GM19463 (cell line): ENCODE measurements at regions not wholly inside any gene's neighbourhood (a gene's known extent, or its start where the extent isn't known, plus 50 kb on each side); places are given as distances from the start of the nearest gene placed in this dataset.
"Not testable (repeated sequence)": the region's sequence is repeated elsewhere in the genome, so short reads cannot be mapped to it uniquely, and the experiment has no call there.

ENCODE experiments used
- ATAC-seq: cut with Tn5 transposase; IDR thresholded peaks from one replicate; pipeline ENCODE4 v1.9.1; 2021; ENCODE audit warnings: mild to moderate bottlenecking, moderate library complexity; ENCODE audit not compliant: unreplicated experiment

DNA sequence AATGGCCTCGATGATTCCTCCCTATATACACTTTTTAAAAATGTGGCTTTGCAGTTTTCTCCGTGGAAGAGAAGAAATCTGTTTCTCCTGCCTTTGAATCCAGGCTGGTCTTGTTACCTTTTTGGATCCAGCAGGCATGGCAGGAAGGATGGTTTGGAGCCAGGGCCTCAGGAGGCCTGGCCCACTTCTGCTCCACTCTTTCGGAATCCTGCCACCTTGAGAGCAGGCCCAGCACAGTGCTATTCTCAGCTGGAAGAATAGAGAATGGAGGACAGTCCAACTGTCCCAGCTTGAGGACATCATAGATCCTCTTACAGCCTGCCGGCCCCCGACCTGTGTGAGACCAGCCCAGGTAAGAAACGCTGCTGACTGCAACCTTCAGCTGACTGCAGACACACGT, 421.5 kb downstream of the FUT8 start:
- ATAC-seq, result no peak

DNA sequence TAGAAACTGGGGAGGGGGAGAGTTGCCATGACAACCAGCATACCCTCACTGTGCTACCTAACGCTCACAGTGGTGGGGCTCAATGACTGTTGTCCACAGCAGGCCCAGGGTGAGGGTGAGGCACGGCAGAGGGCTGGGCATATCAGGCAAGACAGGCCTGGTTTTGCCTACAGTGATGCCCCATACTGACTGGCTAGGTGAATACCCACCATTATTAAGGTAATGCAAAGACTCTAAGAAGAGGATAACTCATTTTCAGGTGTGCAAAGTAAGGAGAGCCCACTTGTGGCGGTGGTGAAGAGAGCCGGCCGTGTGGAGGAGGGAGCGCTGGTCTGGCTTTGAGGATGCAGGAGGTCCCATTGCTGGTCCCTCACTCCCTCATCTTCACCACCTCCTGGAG, 422.3 kb downstream of the FUT8 start:
- no peak for ATAC-seq

DNA sequence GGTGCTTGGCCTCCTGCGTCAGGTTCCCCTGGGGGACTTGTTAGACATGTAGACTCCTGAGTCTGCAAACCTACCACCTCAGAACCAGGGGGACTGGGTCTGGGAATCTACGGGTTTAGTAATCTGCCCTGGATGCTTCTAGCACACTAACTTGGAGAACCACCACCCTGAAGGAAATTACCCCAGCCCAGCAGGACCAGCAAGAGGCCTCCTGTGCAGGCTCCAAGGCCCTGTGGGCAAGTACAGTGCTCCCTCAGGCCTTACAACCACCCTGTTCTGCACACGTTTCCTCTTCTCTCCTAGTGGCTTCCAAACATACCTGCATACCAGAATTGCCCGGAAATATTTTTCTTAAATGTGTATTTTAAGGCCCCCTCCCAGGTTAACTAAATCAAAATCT, 423.0 kb downstream of the FUT8 start:
- ATAC-seq, result no peak

DNA sequence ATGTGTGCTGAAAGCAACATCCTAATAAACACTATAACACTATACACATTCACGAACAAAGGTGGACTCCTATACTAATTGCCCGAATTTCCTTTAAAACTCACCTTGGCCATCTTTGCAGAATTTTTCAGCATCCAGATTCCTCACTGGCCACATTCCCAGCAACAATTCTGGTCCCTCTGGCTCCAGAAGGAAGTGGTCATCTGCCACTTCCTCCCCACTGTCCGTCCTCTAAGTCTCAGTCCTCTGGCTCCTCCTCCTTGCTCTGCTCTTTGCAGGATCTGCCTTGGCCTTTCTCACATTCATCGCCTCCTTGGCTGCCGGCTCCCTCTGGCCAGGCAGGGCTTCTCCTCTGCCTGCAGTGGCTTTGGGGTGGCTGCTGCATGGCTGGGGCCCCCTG, 426.0 kb downstream of the FUT8 start:
- no peak for ATAC-seq

DNA sequence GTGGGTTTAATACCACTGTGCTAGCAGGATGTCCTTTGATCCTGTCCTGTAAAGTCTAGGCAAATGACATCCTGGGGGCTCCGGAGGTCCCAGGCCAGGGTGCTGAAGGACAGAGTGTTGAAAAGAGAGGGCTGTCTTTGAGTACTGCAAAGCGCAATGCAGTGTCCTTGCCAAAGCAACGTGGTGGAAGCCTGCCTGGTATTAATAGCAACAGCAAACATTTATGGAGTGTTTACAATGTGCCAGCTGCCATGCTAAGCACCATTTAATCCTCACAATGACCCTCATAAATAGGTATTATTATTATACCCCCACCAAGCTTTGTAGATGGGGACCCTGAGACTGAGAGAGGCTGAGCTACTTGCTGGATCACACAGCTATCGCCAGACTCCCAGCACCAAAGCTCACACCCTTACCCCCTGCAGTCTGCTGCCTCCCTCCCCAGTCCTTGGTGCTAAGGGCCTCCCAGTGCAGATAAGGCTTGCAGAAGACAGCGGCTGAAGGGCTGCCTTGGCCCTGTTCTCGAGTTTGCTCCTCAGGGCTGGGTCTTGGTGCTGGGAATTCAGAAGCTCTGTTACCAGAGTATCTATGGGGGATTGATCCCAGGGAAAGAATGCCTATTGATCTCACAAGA, 427.7 kb downstream of the FUT8 start:
- no peak for ATAC-seq

DNA sequence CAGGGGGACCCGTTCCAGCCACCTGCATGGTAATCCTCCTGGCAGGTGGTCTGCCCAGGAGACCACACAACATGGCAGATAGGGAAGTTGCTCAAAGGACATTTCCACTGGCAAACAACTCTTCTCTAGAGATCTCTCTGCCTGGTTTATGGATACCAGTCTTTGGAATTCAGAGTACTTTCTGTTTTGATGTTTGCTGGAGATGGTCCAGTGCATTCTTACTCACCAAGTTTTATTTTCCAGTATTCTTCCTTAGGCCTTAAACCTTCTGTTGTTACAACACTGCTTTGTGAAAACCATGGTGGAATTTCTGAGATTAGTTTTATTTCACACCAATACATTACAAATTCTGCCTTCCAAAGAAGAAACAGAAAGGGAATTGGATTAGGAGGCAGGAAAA, 428.3 kb downstream of the FUT8 start:
- ATAC-seq, result no peak

DNA sequence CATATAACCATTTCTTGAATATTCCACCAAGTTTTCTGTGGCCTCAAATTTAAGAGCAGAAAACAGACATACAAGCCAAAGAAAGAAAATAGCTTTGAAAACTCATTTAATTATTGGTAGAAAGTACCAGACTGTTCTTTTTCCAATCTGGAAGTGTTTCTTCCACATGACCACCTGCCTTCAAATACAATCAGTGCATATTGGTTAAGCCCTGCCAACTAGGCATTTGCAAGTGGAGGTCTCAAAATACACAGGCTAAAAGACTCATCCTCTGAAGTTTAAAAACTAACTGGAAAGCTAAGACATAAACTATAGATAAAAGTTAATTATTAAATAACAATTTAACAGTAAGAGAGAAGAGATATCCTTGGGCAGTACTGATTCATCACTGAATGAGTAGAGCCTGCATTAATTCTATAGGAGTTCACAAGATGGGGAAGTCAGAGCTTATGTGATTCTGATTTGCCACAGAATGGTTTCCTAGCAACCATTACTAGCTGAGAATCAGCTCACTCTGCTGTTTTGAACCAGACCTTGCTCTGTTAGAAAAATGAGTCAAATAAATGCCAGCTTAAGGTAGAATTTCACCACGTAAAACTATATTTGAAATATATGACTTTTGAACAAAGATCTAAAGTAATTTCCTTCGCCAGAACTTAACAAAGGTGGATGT, 433.8 kb downstream of the FUT8 start:
- no peak for ATAC-seq

DNA sequence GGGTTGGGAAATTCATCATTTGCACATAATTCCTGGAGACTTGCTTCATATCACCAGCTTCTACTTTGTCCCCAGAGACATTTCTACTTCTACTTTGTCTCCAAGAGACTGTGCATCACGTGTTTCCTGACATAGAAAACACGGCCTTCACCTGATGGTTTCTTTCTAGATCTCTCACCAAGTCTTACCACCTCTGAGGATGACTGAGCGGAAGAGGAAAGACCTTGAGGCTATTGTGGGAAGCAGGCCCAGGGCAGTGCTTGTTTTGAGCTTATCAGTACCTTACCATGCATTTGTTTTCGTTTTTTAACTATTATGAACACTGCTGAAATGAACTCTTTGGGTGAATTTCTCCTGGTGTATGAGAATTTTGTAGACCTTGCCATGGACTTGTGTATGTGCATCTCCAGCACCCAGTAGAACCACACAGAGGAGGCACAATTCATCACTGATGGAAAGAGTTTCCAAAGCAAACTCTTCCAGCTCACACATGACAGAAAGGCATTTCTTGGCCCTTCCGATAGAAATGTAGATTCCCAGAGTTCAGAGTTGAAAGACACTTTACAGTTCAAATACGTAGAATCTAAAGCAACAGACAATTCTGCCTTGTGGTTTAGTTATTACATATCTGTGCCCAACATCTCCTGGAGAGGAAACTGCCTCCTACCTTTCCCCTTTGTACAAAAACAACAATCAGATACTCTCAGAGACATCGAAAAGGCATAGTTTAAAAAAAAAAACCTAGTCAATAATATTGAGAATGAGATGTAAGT, 434.7 kb downstream of the FUT8 start:
- ATAC-seq, result no peak

DNA sequence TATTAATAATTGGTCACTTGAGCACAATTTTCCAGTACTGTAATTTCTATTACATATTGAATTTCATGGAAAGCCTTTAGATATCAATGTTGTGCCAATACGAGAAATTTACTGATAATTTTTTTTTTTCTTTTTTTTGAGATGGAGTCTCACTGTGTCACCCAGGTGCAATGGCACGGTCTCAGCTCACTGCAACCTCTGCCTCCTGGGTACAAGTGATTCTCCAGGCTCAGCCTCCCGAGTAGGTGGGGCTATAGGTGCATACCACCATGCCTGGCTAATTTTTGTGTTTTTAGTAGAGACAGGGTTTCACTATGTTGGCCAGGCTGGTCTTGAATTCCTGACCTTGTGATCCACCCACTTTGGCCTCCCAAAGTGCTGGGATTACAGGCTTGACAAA, 435.4 kb downstream of the FUT8 start:
- not testable (repeated sequence) for ATAC-seq

DNA sequence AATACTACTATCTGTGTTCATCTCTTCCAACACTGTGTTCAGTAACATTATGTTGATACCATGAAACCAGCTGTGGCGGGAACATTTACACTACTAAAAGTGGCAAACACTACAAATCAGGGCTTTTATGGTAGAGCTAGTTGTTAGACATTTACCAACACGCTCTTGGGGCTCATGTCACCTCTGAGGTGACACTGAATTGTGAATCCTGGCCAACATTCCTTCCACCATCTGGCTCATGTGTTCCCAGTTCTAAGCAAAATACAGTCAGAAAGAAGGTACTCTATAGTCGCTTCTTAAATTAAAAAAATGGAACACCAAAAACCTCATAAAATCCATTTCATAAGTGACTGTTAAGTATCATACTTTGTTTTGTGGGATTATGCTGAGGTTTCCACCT, 436.6 kb downstream of the FUT8 start:
- no peak for ATAC-seq

DNA sequence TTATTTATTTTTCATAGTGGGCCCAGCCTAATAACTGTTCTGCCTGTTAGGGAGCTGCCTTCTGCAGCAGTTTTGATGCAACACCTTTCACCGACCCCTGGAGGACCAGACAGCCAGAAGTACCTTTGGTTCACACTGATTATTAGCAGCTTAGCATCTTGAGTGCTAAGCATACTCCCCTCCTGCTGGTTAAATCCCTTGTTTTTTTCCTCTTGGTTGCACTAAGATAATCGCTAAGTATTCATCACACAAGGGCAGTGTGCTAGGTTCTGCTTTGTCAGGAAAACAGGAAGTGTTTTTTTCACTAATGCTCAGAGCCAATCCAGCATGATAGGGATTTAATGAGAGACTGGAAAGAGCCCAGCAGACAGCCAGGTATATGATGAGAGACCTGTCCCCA, 437.0 kb downstream of the FUT8 start:
- no peak for ATAC-seq

DNA sequence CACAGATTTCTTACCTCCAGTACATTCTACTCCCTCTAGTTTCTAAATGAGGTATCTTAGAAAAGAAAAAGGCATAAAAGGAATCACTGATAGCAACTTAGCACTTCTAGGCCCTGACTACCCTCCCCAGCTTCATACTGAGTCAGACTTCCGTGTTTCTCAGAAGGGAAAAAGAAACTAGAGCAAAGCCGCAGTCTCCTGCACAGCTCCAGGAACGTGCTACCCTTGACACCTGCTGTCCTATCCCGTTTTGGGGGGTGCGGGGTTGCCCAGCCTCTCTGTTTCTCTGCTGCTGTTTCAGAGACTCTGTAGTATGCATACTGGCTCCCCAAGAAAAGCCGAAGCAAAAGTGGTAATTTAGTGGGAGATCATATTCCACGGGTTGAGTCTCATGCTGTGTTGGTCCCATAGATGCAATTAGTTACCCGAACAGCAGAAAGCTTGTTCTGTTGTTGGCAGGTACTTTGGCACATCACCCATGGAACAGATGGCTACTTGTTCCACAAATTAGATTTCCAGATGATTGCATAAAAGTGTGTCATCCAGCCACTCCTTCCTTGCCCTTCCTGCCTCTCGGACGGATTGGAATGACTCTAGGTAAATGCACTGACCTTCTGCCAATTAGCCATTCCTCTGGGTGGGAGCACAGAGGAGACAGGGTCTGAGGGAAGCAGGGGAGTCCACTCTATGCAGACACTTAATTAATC, 438.1 kb downstream of the FUT8 start:
- ATAC-seq, result no peak

DNA sequence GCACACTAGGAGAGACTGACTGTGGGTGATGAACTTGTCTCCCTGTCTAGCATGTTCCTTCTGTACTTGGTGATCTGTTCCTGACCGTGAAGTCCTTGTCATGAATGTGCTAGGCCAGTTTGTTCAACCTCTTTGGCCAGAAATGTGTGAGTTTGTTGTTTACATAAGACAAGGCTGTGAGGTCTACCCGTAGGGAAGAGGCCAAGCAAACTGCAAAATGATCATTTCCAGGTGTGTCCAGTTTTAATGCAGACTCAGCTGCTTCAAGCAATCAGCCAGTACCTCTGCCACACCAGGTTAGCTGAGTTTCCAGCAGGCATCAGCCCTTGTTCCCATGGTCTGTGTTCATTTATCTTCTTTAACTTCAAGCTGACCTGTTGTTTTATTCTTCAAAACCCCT, 440.2 kb downstream of the FUT8 start:
- ATAC-seq, result no peak

DNA sequence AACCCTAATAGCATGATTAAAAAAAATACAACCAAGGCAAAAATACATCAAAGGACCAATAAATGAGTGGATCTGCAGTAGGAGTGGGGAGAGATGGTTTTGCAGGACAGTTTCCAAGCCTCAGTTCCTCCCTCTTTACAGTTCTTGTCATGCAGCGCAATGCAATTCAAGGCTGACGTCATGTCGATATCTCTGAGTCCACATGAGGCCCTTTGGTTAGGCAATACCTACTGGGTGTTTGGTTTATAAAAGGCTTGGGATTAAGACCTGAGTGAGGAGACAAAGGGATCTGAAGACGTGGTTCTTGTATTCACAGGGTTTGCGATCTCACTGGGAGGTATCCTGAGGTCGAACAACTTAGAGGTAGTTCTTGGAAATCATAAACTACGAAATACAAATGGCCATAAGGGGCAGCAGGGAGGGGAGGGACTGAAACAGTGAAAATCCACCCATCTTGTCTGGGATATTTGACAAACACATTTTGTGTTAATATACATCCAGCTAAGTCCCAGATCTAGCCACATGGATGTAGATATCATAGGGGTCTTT, 441.0 kb downstream of the FUT8 start:
- no peak for ATAC-seq

DNA sequence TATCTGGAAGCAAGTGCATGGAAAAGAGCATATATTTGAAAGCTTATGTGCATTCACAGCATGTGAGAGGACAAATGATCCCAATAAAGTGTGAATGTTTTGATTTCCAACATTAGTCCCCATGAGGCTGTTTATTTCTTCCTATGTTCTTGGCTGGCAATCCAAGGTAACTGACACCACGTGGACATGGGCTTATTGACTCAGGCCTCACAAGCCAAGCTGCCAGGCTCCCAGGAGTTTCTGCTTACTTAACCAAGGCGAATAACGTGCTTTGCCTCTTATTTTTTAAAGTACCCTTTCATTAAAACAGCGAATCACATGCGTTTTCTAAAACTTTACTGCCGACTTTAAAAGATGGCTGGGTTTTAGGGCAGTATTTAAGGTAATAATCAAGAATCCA, 441.7 kb downstream of the FUT8 start:
- no peak for ATAC-seq

DNA sequence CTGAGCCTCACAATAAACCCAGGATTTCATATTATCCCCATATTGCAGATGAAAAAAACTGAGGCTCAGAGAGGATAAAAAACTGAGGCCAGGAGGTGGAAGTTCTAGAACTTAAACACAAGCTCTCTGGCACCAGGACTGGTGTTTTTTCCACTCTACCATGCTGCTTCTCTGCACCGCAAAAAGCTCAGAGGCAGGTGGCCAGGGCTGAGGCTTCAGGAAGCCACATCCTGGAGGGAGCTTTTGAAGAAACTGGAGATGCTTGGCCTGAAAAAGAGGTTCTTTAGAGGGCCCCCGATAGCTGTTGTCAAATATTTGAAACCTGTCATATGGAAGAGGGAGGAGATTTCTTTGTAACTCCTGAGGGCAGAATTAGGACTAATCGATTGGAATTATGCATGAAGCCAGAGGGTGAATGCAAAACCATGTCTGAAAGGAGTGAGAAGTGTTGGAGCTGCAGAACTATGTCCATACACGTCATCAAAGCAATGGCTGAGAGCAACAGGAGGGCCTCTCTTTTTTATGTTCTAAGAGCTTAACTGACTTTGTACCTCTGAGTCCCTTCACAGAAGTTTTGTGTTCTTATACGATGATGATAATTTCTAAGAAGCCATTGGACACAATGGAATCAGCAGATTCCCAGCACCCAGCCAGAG, 448.6 kb downstream of the FUT8 start:
- no peak for ATAC-seq

DNA sequence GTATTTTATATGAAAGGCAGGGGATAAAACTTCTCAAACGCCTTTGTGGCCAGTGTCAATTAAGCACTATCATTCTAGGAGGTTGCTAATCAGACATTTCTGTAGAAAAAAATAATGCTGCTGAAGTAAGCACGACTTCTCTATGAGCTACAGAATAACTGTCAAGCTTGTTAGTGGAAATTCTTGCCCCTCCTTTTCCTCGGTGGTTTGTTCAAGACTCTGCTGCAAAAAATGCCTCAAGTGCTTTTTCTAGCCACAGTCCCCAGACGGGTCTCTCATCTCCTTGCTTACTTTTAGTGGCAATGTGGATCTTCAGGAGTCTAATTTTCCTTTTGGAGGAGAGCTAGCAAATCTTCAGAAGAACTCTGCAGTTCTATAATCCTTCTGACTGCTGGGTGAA, 452.0 kb downstream of the FUT8 start:
- no peak for ATAC-seq

DNA sequence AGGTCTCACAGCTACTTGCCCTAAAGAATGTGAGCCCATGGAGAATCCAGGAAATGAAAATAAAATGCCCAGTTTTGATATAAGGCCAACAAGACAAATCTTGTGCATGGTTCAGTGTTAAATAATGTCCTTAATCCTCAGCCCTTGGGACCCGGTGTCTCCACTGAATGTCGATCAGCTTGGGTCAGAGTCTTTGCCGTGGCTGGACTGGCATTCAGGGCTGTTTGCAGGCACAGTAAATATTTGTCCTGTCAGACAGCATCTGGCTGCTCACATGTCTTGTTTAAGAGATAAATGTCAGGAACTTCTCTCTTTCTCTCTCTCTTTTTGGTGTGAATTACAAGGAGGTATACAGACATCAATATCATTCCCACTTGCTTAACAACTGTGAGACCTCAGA, 452.5 kb downstream of the FUT8 start:
- no peak for ATAC-seq

DNA sequence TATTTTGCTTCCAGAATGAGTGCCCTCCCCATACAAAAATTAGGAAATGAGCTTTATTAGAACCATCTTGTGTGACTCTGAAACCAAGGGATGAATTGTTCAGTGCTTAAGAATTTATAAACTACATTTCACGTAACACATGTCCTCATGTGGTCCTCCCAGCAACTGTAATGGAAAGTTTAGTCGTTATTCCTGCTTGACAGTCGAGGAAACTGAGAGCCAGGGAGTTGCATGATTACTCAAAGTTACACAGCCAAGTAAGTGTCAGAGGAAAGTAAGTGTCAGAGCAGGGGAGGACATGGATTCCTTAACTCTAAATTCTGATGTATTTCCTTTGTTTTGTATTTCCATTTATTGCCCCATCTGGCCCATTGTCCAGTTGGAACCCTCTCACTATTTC, 453.9 kb downstream of the FUT8 start:
- ATAC-seq, result no peak

DNA sequence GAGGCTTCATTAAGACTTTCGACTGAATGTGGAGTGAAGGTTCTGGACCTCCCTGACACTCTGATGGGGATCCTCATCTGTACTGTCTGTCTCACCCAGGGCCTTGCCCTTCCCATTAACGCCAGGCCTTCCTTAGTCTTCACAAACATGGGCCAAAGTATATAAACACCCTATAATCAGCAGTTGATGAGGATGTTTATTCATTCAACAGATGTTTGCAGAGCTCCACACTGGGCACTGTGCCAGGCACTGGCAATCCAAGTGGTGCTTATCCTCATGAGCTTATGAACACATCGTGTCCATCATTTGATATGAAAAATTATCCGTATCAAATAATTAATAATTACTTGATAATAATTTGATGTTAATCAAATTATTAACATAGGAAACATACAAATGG, 454.4 kb downstream of the FUT8 start:
- ATAC-seq, result no peak

DNA sequence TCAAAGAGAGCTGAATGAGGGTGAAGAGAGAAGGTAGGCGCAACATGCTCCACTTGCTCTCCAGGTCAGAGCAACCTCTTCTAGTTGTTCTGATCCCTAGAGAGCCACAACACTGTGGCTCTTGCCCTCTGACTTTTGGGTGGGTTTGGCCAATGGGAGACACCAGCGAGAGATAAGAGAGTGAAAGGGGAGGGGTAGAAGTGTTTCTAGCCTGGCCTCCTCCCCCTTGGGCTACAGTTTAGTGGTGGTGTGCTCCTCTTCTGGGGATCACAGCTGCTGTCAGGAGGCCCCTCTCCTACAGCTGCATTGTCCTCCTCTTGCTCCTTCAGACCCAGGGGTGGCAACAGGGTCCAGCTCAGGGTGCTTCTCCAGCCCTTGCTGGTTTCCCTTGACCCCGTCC, 454.8 kb downstream of the FUT8 start:
- no peak for ATAC-seq
